HG03095 (cell line): ENCODE measurements at regions not wholly inside any gene's neighbourhood (a gene's known extent, or its start where the extent isn't known, plus 50 kb on each side); places are given as distances from the start of the nearest gene placed in this dataset.
"Not testable (repeated sequence)": the region's sequence is repeated elsewhere in the genome, so short reads cannot be mapped to it uniquely, and the experiment has no call there.

Experiments
- ATAC-seq: cut with Tn5 transposase; IDR thresholded peaks from one replicate; pipeline ENCODE4 v1.9.1; 2021; ENCODE audit warnings: moderate library complexity; ENCODE audit not compliant: unreplicated experiment

DNA sequence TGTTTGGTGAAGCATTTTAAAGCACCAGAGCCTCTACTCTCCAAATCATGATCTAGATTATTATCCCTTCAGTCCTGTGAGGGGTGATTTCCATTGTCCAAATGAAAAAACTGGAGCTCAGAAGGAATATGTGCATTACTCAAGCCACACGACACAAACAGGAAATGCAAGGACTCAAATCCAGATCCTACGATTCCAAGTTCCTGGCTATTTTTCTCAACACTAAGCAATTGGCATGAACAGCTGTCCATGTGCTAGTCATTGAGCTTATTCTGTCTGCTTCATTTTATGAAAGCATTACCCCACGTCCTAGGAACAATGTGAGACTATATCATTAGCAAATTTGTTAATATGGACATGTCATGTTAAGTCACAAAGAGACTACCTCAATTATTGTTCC lies 273.1 kb upstream of the LYPLAL1 start:
- no peak for ATAC-seq

DNA sequence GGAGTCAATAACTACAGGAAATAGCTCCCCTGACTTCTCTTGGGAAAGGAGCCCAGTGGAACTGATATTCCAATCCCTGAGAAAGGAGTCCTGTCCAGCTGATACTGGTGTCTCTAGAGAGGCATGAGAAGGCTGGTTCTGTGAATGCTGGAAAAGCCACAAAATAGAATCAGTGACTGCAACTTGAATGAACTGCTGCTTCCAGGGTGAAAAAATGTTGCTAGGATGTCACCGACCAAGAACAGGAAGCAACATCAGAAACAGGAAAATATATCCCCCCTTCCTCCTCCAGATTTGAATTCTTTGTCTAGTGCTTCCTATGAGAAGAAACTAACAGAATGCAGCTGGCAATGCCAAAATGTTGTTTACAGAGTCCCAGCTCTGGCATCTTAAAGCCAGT lies 269.3 kb upstream of the LYPLAL1 start:
- ATAC-seq, result no peak

DNA sequence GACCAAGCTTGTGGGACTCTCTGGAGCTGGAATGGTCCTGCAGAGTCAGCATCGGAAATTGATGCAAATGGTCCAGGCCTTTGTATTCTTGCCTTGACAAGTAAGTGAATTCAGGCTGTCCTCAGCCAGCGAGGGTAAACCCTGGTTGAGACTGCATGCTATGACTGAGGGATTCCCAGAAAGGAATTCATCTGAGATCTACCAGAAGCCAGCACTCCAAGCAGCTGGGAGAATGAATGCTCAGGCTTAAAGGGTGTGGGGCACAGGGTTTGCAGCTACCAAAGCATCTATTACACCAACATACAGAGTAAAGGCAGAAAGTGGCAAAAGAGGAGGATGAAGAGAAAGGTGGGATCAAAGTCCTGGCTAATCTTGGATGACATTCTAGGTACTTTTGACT lies 257.0 kb upstream of the LYPLAL1 start:
- ATAC-seq, result no peak

DNA sequence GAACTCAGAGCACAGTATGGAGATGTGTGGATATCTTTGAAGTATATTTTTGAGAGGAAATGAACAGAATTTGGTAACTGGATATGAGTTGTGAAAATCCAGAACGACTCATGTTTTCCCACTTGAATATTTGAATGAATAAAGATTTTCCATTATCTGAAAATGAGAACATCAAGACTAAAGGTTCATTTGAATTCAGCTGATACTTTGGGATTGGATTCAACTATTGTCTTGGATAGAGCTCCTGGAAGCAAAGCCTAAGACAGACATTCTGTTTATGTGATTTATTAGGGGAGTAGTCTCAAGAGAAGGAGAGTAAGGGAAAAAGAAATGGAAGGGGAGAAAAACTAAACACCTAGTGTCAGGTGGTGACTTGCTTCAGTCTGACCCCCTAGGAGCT lies 256.0 kb upstream of the LYPLAL1 start:
- ATAC-seq, result no peak

DNA sequence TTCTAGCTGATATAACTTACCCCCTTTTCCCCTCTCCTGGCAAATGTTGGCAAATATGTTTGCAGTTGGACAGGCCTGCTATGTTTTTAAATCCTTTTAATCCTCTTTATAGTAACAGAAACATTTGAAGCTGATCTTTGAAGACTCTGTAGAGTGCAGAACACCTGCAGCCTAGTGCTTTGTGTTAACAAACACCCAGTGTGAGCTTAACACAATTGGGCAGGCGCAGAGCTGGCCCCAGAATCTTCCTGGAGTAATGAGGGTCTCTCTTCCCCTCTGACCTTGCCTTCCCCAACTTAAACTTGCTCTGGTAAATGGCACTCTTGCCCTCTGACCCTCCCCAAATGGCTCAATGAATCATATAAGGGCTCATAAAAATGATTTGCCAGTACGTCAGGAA lies 247.9 kb upstream of the LYPLAL1 start:
- no peak for ATAC-seq

DNA sequence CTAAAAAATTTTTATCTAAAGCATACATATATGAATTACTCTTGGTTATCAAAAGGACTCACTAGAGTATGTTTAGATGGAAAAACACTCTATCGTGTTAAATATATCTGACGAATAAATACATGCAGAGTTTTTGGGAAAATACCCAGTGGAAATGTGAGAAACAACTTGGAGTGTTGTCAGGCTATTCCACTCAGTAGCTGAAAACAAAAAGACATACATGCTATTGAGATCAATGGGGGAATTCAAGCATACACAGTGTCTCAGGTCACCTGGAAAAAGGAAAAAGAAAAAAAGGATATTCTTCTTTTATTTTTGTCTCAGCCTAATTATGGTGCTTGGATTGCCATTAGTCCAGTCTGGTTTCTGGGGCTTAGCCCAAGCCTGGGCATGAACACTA lies 247.0 kb upstream of the LYPLAL1 start:
- no peak for ATAC-seq

DNA sequence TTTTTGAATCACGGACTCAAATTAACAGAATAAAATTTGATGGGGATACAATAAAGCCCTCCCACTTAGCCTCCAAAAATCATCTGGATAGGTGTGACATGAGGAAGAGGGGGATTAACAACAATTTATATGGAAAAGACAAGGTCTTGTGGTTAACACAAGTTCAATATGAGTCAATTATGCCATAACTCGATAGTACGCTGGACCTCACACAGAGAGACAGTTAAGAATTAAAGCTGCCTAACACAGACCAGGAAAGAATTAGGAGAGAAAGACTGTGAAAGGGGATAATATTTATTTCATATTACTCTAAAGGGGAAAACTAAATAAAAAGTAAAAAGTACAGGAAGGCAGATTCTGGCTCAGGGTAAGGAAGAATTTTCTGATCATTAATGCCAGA lies 243.7 kb upstream of the LYPLAL1 start:
- ATAC-seq, result no peak

DNA sequence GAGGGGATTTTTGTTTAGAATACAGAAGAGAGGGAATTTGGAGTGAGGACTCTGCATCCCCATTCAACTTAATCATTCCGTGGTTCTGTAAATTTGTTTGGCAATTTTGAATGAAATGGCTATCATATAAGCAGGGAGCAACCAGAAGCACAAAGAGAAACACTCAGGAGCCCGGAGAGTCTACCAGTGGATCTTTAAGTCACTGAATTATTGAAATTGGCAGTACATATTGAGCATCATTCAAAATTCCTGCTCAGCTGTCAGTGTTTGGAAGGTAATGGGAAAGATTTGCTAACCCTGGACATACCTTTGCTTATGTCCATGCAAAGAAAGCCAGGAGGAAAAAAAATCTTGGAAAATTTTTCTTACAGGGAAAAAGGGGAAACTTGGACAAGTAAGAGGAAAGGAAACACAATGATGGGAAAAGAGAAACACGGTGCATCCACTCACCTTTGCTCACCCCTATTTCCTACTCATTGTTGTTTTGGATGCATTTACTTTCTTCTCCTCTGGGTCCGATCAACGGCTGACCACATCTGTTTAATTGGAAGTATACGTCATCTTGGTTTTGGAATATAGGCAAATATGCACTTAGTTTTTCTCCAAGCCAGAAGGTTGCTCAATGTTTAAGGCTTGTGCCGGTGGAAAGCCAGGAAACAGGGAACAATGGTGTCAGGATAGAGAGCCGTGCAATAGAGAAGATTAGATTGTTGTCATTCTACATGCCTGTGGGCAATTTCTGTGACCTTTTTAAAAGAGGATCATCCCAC lies 243.0 kb upstream of the LYPLAL1 start:
- no peak for ATAC-seq

DNA sequence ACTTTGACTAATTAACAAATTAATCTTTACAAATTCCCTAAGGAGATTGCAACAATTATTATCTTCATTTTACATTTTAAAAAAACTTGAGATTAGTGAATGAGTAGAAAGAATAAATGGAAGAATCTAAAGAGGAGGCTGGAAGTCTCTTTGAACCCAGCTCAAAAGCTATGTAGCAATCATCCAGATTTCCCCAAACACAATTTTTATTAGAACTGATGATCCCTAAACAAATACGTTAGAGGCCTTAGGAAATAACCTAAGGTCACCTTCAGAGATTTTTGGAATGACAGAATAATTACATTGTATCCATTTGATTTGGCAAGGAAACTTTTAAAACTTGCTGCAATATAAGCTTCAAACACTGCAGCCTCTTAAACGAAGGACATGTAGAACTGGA lies 242.4 kb upstream of the LYPLAL1 start:
- no peak for ATAC-seq

DNA sequence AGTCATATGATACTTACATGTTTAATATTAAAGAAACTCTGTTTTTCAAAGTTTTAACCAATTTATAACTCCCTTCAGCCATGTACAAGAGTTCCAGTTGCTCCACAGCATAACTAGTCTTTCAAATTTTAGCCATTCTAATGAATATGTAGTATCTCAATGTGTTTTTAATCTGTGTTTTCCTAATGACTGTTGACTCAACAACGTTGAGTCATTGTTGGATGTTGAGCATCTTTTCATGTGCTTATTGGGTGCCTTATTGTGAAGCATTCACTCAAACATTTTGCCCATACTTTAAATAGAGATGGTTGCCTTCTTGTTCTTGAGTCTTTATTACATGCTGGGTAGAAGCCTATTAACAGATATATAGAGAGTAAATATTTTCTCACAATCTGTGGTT lies 240.2 kb upstream of the LYPLAL1 start:
- no peak for ATAC-seq

DNA sequence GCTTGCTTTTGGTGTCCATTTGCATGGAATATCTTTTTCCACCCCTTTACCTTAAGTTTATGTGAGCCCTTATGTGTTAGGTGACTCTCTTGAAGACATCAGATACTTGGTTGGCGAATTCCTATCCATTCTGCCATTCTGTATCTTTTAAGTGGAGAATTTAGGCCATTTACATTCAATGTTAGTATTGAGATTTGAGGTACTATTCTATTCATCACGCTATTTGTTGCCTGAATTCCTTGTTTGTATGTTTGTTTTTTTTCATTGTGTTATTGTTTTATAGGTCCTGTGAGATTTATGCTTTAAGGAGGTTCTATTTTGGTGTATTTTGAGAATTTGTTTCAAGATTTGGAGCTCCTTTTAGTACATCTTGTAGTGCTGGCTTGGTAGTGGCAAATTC lies 238.3 kb upstream of the LYPLAL1 start:
- not testable (repeated sequence) for ATAC-seq

DNA sequence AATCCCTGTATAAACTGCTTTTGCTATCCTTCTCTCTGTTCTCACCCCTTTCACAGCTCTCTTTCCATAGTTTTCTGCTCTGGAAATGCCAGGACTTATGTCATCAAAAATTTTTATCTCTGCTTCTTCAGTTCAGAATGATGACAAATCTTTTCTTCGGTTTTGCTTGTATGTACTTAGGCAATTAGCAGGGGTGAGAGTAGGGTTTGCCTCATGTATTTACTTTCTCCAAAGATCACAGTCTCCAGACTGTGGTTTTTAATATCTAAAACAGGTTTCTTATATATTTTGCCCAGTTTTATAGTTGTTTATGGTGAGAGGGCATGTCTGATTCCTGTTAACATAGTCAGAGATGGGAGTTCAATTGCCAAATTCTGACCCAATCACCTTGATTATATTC lies 235.4 kb upstream of the LYPLAL1 start:
- no peak for ATAC-seq

DNA sequence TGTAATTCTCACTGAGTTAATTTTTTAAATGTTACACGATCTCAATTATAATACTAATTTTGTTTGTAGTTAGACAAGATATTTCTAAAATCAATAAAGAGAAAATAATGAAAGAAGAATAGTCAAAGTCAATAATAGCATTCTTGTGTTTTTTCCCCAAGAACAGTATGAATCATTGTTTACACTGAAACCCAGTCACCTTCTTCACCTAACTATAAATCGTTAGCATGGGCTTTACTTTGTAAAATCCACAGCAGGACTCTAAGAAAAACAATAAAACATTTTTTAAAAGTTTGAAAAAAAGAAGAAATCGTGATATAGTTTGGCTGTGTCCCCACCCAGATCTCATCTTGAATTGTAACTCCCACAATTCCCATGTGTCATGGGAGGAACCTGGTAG lies 234.6 kb upstream of the LYPLAL1 start:
- no peak for ATAC-seq

DNA sequence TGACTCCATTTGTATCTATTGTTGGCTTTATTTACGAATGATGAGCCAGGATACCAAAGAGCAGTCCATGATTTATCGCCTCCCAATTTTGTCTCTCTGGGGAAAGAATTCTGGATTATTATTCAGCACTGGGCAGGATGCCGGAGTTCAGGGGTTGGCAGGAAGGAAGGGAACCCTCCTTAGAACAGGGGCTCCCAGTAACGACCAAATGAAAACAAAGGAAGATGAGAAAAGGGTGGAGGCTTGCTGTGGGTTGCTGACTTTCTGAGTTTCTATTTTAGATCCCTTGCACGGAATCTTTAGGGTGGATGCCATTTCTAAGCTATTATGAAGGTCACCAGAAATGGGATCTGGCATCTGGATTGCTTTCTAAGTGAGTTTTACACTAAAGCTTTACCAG lies 231.2 kb upstream of the LYPLAL1 start:
- no peak for ATAC-seq

DNA sequence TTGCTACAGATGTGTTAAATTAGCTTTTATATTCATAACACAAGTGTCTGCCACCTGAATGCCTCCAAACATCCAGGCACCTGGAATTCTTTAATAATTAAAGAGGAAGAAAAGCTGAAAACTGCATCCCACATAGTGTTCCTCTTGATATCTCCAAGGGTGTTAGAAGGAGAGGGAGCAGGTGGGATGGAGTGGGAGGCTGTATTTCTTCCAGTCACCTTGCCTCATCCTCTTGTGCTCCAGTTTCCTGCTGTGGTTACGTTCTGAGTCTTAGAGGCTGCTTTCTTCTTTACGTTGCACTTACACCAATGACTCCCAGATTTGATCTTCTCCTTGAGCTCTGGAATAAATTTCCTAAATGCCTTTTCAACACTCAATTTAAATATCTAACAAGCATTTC lies 230.3 kb upstream of the LYPLAL1 start:
- no peak for ATAC-seq

DNA sequence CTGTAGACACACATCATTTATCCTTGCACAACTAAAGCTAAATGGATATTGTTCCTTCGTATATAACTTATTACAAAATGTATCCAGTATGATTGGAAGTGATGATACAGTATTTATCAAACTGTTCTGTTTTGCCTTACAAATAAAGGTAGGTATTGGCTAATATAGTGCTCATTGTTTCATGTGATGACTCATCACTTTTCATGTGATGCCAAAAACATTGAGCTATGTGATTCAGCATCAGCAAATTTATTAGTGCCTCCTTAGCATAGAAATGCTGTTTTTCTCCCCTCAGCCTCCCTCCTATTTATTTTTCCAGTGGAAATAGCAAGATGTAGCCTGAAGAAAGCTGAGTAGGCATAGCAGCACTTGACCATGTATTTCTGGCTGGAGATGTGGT lies 228.6 kb upstream of the LYPLAL1 start:
- no peak for ATAC-seq

DNA sequence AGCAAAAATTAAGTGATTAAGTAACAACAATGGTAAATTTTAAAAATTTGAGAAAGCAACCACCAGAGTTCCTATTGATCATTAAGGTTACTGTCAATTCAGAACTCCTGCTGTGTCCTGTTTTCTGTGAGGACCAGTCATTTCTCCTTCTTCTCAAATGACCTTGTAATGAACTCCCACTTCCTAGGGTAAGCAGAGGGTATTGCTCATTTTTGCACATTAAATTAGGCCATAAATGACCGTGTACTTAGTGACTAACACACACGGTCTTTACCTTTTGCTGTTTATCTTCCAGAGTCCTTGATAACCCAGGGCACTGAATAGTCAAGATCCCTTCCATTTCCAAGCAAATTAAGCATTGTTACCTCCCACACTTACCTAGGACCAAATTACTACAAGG lies 227.5 kb upstream of the LYPLAL1 start:
- ATAC-seq, result no peak

DNA sequence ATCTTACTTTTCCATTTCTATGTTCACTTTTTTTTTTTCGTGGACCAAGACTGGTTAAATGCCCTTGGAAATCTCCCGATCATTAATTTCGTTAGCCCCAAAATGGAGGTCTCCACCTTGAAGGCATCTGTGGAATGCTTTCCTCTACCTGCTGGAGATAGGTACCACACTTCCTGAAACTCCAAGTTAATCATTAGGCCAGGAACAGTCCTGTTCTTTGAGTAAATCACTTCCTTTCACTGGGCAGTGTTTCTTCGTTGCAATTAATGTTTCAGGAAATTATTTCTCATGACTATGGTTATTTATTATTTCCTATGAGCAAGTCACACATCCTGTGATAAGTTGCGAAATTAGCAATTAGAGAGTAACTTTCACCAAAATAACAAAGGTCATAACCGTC lies 225.2 kb upstream of the LYPLAL1 start:
- ATAC-seq, result no peak

DNA sequence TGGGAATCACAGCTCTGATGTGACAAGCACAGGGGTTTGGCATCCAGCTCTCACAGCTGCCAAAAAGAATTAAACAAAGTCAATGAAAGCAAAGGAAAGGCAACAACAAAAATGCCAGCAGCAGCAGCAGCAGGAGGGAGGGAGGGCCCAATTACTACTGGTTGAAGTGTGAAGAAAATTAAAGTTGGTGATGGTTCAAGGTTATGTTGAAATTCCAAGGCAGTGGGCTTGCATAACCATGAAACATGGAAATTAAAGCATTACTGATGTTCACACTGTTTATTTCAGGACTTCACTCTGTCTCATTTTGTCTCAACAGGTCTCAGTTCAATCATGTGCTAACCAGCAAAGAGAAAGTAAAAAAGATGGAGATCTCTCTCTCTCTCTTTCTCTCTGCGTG lies 220.3 kb upstream of the LYPLAL1 start:
- no peak for ATAC-seq

DNA sequence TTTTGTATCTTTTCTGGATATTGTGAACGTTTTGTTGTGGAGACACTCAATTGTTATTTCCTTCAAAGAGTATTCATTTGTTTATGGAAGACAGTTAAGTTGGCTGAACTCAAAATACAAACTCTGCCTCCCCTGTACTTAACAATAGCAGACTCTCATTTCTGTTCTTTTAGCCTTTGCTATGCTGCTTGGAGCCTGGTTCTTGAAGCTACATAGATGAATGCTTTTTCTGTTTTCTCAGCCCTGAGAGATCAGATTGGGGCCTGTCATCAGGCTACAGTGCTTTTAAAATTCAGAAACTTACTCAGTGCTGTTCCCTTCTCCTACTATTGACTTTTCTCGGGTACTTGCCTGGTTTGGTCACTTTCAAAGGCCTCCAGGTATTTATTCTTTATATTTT lies 215.7 kb upstream of the LYPLAL1 start:
- no peak for ATAC-seq

DNA sequence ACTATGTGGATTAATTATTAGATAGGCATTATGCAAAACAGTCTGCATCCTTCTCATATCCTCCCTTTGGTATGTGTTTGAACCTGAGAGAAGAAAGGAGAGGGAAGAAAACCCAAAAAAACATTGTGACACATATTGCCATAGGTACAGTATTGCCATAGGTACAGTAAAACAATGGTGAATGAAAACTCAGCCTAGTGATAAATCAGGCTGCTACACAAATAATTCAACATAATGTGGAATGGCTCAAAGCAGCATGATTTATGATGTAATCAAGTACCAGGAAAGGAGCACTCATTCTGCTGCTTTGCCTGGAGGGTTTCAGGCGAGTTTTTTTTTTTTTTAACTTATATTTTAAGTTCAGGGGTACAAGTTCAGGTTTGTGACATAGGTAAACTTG lies 213.9 kb upstream of the LYPLAL1 start:
- no peak for ATAC-seq

DNA sequence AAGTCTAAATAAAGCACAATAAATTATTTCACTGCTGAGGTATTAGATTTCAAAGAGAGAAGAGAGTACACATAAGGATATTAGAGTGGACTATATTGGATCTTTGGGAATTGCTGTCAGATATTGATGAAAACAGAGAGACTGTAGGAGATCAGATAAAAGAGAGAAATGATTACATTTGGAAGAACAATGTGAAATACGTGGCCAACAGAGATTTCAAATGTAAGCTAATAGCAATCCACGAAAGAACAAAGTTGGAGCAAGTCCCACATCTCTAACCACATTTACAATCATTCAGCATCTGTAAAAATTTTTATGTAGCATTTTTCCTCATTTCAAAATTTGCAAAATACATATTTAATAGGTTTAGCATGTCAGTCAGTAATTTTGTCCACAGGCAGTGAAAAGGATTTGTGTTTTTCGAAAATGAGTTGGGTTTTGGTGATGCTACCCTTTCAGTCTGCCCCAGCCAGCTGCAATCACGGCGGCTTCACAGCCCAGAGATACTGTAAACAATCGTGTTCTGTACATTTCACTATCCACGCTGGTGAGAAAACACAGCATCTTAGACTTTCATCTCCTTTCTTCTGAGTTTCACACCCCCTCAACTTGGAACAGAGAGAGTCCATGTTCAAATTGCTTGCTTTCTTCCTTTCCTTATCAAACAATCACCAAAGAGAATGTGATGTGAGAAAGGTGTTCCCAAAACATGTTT lies 209.1 kb upstream of the LYPLAL1 start:
- no peak for ATAC-seq

DNA sequence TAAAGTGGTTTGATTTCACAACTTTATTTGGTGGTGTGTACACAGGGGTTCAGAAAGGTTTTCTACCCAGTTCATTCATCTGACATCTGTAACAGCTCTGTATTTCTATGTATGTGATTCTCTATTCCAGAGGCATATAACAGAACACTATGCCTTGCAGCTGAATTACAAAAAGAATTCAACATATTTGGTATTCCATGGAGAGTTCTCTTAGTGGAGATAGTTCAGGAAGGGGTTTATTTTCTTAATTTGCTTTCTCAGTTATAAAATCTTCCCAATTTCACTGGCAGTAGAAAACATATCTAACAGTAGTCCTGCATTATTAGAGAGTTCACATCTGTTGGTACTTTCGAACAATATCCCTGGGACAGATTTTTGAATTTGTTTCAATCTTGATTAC lies 207.9 kb upstream of the LYPLAL1 start:
- ATAC-seq, result no peak
